ENCODE measurements at regions not wholly inside any gene's neighbourhood (a gene's known extent, or its start where the extent isn't known, plus 50 kb on each side); places are given as distances from the start of the nearest gene placed in this dataset.
"Not testable (repeated sequence)": the region's sequence is repeated elsewhere in the genome, so short reads cannot be mapped to it uniquely, and the experiment has no call there.

- no peak for DNase-seq (ENCODE audit: low spot score, unreplicated experiment)
- Mint-ChIP-seq H3K36me3 (ENCODE audit: insufficient read depth) (no peaks in the 10 kb centered on the region), H3K27ac (no peak overlapping the region), H3K27me3 (no peaks in the 10 kb centered on the region), H3K4me1 (ENCODE audit: low read depth) (no peaks in the 10 kb centered on the region), H3K9me3 (ENCODE audit: low read depth) (peaks cover 34% of the 10 kb centered on the region), H3K4me3 (ENCODE audit: low read depth) (no peak overlapping the region)
- TF ChIP-seq, protein P1, sequence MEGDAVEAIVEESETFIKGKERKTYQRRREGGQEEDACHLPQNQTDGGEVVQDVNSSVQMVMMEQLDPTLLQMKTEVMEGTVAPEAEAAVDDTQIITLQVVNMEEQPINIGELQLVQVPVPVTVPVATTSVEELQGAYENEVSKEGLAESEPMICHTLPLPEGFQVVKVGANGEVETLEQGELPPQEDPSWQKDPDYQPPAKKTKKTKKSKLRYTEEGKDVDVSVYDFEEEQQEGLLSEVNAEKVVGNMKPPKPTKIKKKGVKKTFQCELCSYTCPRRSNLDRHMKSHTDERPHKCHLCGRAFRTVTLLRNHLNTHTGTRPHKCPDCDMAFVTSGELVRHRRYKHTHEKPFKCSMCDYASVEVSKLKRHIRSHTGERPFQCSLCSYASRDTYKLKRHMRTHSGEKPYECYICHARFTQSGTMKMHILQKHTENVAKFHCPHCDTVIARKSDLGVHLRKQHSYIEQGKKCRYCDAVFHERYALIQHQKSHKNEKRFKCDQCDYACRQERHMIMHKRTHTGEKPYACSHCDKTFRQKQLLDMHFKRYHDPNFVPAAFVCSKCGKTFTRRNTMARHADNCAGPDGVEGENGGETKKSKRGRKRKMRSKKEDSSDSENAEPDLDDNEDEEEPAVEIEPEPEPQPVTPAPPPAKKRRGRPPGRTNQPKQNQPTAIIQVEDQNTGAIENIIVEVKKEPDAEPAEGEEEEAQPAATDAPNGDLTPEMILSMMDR (IDR thresholded peaks at IDR 0.05; ENCODE audit: unreplicated experiment), result no peak
Measured at GRCh38 chrX:64662876-64663275, 267.6 kb upstream of the MTMR8 start.

GRCh38 chrX:64657229-64657628, 262.0 kb upstream of the MTMR8 start:
- not testable (repeated sequence) for H3K27me3 Mint-ChIP-seq; H3K36me3 Mint-ChIP-seq (ENCODE audit: insufficient read depth); H3K4me3 Mint-ChIP-seq (ENCODE audit: low read depth); H3K4me1 Mint-ChIP-seq (ENCODE audit: low read depth); DNase-seq (ENCODE audit: low spot score, unreplicated experiment); H3K27ac Mint-ChIP-seq
- peaks cover 45% of the 10 kb centered on the region for H3K9me3 Mint-ChIP-seq (ENCODE audit: low read depth)

- Mint-ChIP-seq H3K9me3 (ENCODE audit: low read depth) (peaks cover 32% of the 10 kb centered on the region), H3K27me3 (no peaks in the 10 kb centered on the region), H3K4me1 (ENCODE audit: low read depth) (no peaks in the 10 kb centered on the region), H3K36me3 (ENCODE audit: insufficient read depth) (peaks cover under 1% of the 10 kb centered on the region), H3K27ac (no peak overlapping the region), H3K4me3 (ENCODE audit: low read depth) (no peak overlapping the region)
- DNase-seq (ENCODE audit: low spot score, unreplicated experiment), result no peak
- TF ChIP-seq, protein P1 (IDR thresholded peaks at IDR 0.05; ENCODE audit: unreplicated experiment), result no peak
Measured at GRCh38 chrX:64642482-64642881, 247.2 kb upstream of the MTMR8 start.

All from progenitor cell of endocrine pancreas (in vitro differentiated cells).